Ramos (cell line): ENCODE measurements at regions not wholly inside any gene's neighbourhood (a gene's known extent, or its start where the extent isn't known, plus 50 kb on each side); places are given as distances from the start of the nearest gene placed in this dataset.

ENCODE experiments used
- in situ Hi-C: fragments of 300-500 bp; cut with MboI; formaldehyde crosslinking; loops from one replicate; pipeline ENCODE4 v1.14.3; 2022; ENCODE audit warnings: low sequenced_read_pairs; ENCODE audit not compliant: unreplicated experiment

GRCh38 chr10:69715899-69716606, 85.7 kb upstream of the COL13A1 start:
- in situ Hi-C loops, result loop anchor here (10.0 kb wide), 1 partner anchor 201 kb away; no protein-coding TSS in a partner anchor

- in situ Hi-C loops, result loop anchor here (10.0 kb wide), 1 partner anchor 202 kb away; no protein-coding TSS in a partner anchor
Observed at GRCh38 chr10:69716711-69717560, 84.8 kb upstream of the COL13A1 start.

GRCh38 chr10:69718951-69719350, 82.8 kb upstream of the COL13A1 start:
- in situ Hi-C loops, result loop anchor here (10.0 kb wide), 1 partner anchor 204 kb away; no protein-coding TSS in a partner anchor

- in situ Hi-C loops, result no loop called here
Observed at GRCh38 chr10:69721690-69722310, 79.9 kb upstream of the COL13A1 start.

- in situ Hi-C loops, result no loop called here
Observed at GRCh38 chr10:69723653-69724052, 78.1 kb upstream of the COL13A1 start.

- in situ Hi-C loops, result no loop called here
Observed at GRCh38 chr10:69726850-69727249, 74.9 kb upstream of the COL13A1 start.

GRCh38 chr10:69728335-69728870, 73.3 kb upstream of the COL13A1 start:
- in situ Hi-C loops, result no loop called here

- in situ Hi-C loops, result no loop called here
Observed at GRCh38 chr10:69729326-69730048, 72.2 kb upstream of the COL13A1 start.

- in situ Hi-C loops, result no loop called here
Observed at GRCh38 chr10:69730251-69731156, 71.2 kb upstream of the COL13A1 start.

GRCh38 chr10:69731184-69731583, 70.5 kb upstream of the COL13A1 start:
- in situ Hi-C loops, result no loop called here

- in situ Hi-C loops, result no loop called here
Observed at GRCh38 chr10:69731698-69732097, 70.0 kb upstream of the COL13A1 start.

- in situ Hi-C loops, result no loop called here
Observed at GRCh38 chr10:69732147-69732825, 69.4 kb upstream of the COL13A1 start.

- in situ Hi-C loops, result no loop called here
Observed at GRCh38 chr10:69732826-69733150, 68.9 kb upstream of the COL13A1 start.

- in situ Hi-C loops, result no loop called here
Observed at GRCh38 chr10:69733791-69734261, 67.9 kb upstream of the COL13A1 start.

- in situ Hi-C loops, result no loop called here
Observed at GRCh38 chr10:69734416-69734796, 67.3 kb upstream of the COL13A1 start.

GRCh38 chr10:69734797-69735468, 66.8 kb upstream of the COL13A1 start:
- in situ Hi-C loops, result no loop called here

- in situ Hi-C loops, result no loop called here
Observed at GRCh38 chr10:69736886-69737641, 64.6 kb upstream of the COL13A1 start.
